HG03108 (cell line): ENCODE measurements at regions not wholly inside any gene's neighbourhood (a gene's known extent, or its start where the extent isn't known, plus 50 kb on each side); places are given as distances from the start of the nearest gene placed in this dataset.

ENCODE experiments used
- ATAC-seq: cut with Tn5 transposase; IDR thresholded peaks from one replicate; pipeline ENCODE4 v1.9.1; 2021; ENCODE audit warnings: moderate library complexity; ENCODE audit not compliant: unreplicated experiment

GRCh38 chr5:130731839-130732238, 433.2 kb downstream of the HINT1 start:
- no peak for ATAC-seq

- ATAC-seq = no peak
Observed at GRCh38 chr5:130729541-130729940, 435.5 kb downstream of the HINT1 start.

GRCh38 chr5:130727830-130728229, 437.2 kb downstream of the HINT1 start:
- no peak for ATAC-seq

GRCh38 chr5:130724658-130725057, 440.4 kb downstream of the HINT1 start:
- ATAC-seq = no peak

GRCh38 chr5:130720355-130720754, 444.7 kb downstream of the HINT1 start:
- no peak for ATAC-seq

- ATAC-seq = no peak
Observed at GRCh38 chr5:130715541-130715940, 449.5 kb downstream of the HINT1 start.

GRCh38 chr5:130714200-130714599, 450.9 kb downstream of the HINT1 start:
- ATAC-seq = no peak

- no peak for ATAC-seq
Observed at GRCh38 chr5:130712324-130712723, 452.7 kb downstream of the HINT1 start.

GRCh38 chr5:130710596-130710995, 454.5 kb downstream of the HINT1 start:
- ATAC-seq = no peak

- ATAC-seq = no peak
Observed at GRCh38 chr5:130708754-130709153, 456.3 kb downstream of the HINT1 start.

- ATAC-seq = no peak
Observed at GRCh38 chr5:130706696-130707095, 458.4 kb downstream of the HINT1 start.

GRCh38 chr5:130705368-130705767, 459.7 kb downstream of the HINT1 start:
- ATAC-seq = no peak

- ATAC-seq = no peak
Observed at GRCh38 chr5:130693509-130693908, 471.5 kb downstream of the HINT1 start.

- ATAC-seq = no peak
Observed at GRCh38 chr5:130692770-130693169, 472.3 kb downstream of the HINT1 start.

GRCh38 chr5:130689831-130690230, 475.2 kb downstream of the HINT1 start:
- ATAC-seq = no peak

GRCh38 chr5:130687085-130687733, 477.8 kb downstream of the HINT1 start:
- no peak for ATAC-seq

GRCh38 chr5:130678637-130679036, 486.4 kb downstream of the HINT1 start:
- no peak for ATAC-seq

GRCh38 chr5:130666462-130666861, 498.6 kb downstream of the HINT1 start:
- ATAC-seq = no peak

- no peak for ATAC-seq
Observed at GRCh38 chr5:130652176-130652575, 512.9 kb downstream of the HINT1 start.

- ATAC-seq = no peak
Observed at GRCh38 chr5:130651440-130651839, 513.6 kb downstream of the HINT1 start.

GRCh38 chr5:130643321-130643720, 521.7 kb downstream of the HINT1 start:
- no peak for ATAC-seq

GRCh38 chr5:130642461-130642860, 522.6 kb downstream of the HINT1 start:
- ATAC-seq = no peak

GRCh38 chr5:130627145-130627544, 537.9 kb downstream of the HINT1 start:
- no peak for ATAC-seq
